HG02884 (cell line): ENCODE measurements at regions not wholly inside any gene's neighbourhood (a gene's known extent, or its start where the extent isn't known, plus 50 kb on each side); places are given as distances from the start of the nearest gene placed in this dataset.
"Not testable (repeated sequence)": the region's sequence is repeated elsewhere in the genome, so short reads cannot be mapped to it uniquely, and the experiment has no call there.

Experiments
- ATAC-seq: cut with Tn5 transposase; IDR thresholded peaks from one replicate; pipeline ENCODE4 v1.9.1; 2021; ENCODE audit warnings: mild to moderate bottlenecking, moderate library complexity; ENCODE audit not compliant: unreplicated experiment

DNA sequence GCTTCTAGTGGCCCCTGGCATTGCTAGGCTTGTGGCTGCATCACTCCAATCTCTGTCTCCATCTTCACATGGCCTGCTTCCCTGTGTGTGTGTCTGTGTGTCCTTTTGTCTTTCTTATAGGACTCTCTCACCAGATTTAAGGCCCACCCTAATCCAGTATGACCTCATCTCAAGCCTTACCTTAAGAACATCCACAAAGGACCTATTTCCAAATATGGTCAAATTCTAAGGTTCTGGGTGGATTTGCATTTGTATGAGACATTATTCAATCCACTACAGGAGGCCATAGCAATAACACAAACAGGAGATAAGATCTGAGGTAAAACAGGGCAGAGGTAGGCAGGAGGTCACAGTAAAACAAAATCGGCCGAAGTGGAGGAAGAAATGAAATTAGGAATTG lies 375.9 kb downstream of the BTG1 start:
- no peak for ATAC-seq

DNA sequence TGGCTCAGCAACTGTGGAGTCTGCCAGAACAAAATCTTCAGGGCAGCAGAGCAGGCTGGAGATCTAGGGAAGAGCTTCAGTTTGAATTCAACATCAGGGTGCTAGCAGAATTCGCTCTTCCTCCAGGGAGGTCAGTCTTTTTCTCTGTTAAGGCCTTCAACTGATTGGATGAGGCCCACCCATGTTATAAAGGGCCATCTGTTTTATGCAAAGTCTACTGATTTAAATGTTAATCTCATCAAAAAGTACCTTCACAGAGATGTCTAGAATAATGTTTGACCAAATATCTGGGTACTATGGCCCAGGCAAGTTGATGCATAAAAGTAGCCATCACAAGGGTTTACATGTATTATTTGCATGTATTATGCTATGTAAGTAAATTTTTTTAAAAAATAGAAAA lies 378.4 kb downstream of the BTG1 start:
- no peak for ATAC-seq

GRCh38 chr12:91766454-91766853 lies 379.2 kb downstream of the BTG1 start:
- no peak for ATAC-seq

DNA sequence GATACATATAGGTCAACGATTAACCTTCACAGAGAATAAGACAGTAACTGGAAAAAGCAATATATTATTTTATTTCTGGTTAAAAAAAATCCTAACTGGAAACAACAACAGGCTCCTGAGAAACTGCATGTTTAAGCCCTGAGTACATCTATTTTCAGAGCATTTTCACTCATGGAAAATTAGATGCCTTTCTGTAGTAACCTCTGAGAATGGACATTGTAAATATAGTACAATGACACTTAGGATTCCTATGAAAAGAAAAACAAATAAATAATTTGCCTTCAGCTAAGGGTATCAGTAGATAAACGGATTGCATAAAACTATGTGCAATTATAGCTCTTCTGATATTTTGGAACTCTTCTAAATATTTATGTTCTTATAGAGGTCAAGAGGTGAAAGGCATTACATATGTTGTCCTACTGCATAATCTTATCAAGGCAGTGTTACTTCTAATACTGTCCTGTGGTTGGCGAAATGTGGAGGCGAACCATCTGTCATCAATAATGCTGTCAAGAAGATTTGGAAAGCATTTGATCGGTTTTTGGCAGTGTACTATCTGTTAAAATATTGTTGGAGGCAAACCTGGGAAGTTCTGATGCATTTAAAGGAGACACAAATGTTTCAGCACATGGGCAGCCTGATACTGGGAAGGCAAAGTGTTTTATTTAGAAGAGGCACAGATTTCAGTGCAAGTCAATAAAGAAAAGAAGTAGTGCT lies 381.8 kb downstream of the BTG1 start:
- no peak for ATAC-seq

DNA sequence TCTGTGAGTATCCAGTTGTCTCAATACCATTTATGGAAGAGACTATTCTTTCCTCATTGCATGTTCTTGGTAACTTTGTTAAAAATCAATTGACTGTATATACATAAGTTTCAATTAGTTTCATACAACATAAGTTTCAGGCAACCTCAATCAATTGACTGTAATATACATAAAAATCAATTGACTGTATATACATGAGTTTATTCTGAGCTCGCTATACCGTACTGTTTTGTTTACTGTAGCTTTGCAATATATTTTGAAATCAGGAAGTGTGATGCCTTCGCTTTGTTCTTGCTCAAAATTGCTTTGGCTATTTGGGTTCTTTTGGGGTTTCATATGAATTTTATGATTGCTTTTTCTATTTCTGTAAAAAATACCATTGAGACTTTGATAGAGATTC lies 392.0 kb downstream of the BTG1 start:
- no peak for ATAC-seq

DNA sequence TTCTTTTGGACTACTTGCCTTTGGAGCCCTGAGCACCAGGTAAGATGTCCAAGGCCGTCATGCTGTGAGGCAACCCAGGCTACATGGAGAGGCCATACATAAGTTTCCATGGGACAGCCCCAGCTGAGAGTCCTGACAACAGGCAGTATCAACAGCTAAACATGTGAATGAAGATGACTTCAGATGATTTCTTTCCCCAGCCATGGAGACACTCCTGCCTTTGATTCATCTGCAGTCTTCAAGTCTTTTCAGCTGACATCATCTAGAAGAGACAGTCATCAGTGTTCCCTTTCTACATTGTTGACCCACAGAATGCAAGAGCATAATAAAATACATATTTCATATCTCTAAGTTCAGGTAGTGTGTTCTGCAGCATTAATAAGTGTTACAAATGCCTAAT lies 398.7 kb downstream of the BTG1 start:
- no peak for ATAC-seq

DNA sequence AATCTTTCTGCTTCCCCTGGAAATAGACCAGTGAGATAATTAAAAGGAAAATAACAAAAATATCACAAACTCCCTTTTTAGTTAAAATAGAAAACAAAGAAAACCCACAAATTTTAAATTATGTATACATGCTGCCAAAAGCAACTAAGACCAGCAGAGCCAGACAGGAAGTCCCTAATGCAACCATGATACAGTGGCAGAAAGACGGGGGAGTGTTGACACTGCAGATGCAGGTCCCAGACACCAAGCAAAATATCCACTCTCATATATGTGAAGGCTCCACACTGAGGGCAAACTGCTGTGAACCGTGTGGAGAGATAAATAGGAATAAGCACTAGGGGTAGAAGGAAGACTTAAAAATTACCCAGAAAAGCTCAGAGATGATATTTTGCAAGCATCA lies 401.0 kb downstream of the BTG1 start:
- no peak for ATAC-seq

DNA sequence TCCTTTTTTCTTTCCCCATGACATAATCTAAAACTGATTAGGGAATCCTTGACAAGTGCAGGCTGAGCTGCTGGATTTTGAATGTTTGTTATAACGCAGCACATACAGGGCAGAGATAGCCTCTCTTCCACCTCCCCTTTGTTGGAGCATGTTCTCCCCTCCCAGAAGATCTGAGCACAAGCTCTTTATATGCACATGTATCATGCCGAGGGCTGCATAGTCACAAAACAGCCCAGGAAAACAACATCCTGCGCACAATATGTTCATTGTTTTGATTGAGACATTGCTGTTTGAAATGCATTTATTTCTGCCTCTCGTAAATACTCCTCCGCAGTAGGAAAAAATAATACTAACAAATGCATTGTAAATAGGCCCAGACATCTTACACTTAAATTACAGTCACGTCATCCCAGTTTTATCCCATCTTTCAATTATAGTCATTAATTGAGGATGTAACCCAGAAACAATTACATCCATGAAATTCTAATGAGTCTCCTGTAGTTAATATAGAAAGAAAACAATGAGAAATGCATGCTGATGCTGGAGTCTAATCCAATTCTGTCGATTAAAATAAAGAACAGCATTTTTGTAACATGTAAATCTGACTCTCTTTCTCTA lies 401.8 kb downstream of the BTG1 start:
- no peak for ATAC-seq

DNA sequence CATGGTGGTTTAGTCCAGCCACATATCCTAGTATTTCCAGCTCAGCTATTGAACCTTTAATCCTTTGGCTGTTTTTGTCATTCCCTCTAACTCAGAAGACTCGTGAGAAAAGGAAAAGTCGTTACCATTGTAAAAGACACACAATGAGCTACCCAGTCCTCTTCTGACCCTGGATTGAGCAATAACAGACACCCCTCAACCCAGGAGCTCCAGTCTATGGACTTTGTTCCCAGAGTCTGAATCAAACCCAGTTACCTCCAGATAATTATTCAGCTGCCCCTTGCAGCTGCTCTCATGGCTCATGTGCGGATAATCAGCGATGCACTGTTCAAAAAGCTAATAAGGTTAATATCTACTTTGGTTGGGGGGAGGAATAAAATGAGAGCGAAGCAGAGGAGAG lies 402.4 kb downstream of the BTG1 start:
- no peak for ATAC-seq

DNA sequence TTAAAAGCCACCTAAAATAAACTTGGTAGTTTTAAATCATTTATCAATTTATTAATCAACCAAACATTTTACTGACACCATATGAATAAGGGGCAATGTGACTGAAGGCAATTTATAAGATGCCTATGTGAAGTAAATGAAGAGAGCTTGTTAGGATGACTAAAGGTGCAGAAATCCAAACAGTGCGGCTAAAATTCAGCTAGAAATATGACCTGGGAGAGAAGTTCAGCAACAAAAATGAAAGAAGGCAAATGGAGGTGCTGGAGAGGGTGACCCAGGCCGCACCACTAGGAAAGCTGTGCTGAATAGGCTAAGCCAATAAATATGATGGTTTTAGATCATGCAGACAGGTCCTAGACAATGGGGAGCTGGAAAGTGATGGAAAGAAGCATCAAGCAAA lies 403.7 kb downstream of the BTG1 start:
- ATAC-seq: no peak

DNA sequence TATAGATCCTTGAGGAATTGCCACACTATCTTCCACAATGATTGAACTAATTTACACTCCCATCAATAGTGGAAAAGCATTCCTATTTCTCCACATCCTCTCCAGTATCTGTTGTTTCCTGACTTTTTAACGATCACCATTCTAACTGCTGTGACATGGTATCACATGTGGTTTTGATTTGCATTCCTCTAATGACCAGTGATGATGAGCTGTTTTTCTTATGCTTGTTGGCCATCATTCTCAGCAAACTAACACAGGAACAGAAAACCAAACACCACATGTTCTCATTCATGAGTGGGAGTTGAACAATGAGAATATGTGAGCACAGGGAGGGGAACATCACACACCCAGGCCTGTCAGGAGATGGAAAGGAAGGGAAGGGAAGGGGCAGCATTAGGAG lies 411.8 kb downstream of the BTG1 start:
- ATAC-seq: not testable (repeated sequence)

DNA sequence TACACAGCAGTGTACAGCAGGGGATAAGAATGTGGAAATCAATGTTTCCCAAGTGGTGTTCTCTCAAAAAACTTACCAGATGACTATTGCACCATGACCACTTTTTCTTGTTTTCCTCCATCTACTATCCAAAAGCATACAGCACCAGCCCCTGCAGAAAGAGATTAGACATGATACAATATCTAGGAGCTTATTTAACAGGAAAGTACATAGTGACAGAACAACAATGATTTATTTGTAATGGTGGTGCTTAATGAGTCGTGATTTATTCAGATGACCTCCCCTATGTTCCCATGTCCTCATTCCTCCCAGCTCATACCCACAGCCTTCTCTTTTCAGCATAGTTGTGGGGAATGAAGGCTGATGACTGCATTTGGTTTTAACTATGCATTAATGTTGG lies 413.6 kb downstream of the BTG1 start:
- no peak for ATAC-seq

DNA sequence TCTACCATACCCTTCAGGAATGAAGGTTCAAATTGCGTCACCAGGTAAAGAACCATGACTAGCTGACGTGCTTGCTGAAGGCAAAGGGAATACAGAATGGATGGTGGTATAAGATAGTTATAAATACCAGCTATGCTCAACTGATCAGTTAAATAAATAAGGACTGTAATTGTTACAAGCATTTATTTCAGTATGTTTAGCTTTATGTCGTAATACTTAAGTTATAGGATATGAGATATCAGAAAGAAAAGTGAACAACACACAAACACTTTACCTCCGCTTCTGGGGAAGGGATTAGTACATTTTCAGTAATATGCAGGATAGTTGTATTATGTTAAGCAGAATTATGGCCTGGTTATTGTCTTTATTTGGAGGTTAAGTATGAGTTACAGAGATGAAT lies 416.1 kb downstream of the BTG1 start:
- ATAC-seq: no peak

- ATAC-seq: no peak
Observed at GRCh38 chr12:91723191-91723590, 422.5 kb downstream of the BTG1 start.

- ATAC-seq: peak; percentile 83
Observed at GRCh38 chr12:91722072-91722471, 423.6 kb downstream of the BTG1 start.

DNA sequence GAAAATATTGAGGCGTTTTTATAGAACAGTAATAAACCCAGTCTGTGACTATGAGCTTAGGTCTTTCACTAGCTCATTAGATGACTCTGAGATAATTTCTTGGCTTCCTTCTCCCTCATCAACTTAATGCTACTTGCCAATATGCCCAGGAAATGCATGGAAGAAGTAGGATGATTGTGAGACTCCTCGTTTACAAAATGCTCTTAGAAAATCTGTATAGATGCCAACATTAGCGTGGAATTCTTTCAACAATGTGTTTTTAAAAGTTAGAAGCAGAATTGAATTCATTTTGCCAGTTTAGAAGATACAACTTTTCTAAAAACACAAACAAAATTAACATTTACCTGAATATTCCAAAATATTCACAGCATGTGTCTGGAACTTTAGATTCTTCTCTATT lies 424.6 kb downstream of the BTG1 start:
- no peak for ATAC-seq

- no peak for ATAC-seq
Observed at GRCh38 chr12:91718326-91718725, 427.3 kb downstream of the BTG1 start.

GRCh38 chr12:91717804-91718203 lies 427.8 kb downstream of the BTG1 start:
- ATAC-seq: no peak

DNA sequence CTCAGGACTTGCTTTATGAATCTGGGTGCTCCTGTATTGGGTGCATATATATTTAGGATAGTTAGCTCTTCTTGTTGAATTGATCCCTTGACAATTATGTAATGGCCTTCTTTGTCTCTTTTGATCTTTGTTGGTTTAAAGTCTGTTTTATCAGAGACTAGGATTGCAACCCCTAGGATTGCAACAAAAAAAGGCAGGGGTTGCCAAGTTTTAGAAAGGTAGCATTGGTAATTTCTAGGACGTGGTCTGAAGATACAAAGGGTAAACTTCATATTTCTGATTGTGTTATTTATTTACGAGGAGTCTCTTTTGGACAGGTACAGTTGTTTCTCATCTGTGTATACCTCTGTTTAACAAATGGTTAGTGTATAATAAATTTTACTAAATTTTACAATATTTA lies 433.7 kb downstream of the BTG1 start:
- not testable (repeated sequence) for ATAC-seq

DNA sequence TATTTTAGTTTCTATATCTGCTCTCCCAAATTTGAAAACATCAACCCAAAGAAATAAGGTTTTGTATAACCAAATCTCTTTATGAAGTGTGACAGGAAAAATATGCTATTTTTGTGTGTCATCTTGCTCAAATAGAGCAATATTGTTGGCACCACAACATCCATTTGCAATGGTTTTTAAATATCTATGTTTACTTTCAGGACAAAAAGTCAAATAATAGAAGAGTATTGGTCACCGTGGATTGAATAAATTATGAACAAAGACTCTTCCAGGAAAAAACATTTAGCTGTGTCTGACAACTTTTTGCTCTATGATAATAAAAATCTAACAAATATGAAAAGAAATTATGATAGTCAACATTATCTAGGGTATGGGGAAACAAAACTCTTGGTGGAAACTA lies 439.2 kb downstream of the BTG1 start:
- no peak for ATAC-seq

DNA sequence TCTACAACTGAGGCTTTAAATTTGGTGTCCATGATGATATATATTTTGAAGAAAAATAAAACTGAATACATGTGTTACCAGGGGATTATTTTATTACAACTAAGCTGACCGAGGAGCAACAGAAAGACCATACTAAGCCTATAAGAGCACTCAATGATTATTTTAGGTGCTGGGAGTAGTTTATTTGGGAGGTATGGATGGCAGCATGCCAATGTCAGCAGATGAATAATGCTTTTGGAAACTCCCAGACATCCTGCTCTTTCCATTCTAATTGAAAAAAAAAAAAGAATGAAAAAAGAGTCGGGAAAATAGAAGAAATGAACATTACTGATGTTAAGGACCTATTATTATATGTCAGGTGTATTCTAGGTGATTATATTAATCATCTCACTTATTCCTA lies 441.2 kb downstream of the BTG1 start:
- ATAC-seq: no peak

DNA sequence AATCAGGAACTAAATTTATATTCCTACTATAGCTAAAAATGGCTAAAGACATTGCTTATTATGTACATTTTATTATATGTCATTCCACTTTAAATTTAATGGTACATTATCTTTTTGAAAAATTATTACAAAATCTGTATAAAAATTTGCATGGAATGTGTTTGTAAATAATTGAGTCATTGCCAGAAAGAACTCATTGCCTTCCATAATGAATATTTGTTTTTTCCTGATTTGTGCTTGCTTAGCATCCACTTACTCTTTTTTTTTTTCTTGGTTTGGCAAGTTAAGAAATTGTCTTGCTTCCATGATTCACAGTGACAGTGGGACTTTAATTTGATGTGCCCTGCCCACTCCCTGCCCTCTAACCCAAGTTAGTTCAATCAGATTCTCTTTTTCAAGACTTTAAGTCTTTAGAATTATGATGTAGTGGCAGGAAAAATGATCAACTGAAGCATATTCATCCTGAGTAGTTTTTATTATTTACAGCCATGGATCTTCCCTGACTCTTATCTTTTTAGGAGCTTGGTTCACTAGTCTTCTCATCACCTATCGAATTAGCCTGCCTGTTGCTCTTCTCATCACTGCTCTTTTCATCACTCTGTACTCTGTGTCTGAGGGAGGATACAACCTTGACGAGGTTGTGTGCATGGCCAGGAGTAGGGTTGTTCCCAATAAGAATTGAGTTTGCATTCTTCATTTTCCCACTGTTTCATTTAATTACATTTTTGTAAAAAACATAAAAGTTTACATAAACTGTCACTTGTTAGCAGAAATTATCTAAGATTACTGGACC lies 442.0 kb downstream of the BTG1 start:
- no peak for ATAC-seq
